ENCODE measurements at regions not wholly inside any gene's neighbourhood (a gene's known extent, or its start where the extent isn't known, plus 50 kb on each side); places are given as distances from the start of the nearest gene placed in this dataset.
A peak's percentile ranks its signal among the peaks of the same experiment; 100 is the strongest.

- H2AFZ ChIP-seq (ENCODE audit: low read depth, low read length) = no peak overlapping the region
- H4K20me1 ChIP-seq (ENCODE audit: insufficient read depth, low read length) = no peaks in the 10 kb centered on the region
- no peak overlapping the region for H3K4me2 ChIP-seq (ENCODE audit: low read length)
- TF ChIP-seq EZH2phosphoT487 (IDR thresholded peaks at IDR 0.05; ENCODE audit: low read depth) = no peak
- no peak for TF ChIP-seq CTCF (IDR thresholded peaks at IDR 0.05; ENCODE audit: low read depth, low read length)
- H3K36me3 ChIP-seq (replicated peaks; ENCODE audit: low read depth, low read length) = no peaks in the 10 kb centered on the region
- H3K27ac ChIP-seq (ENCODE audit: low read length) = no peak overlapping the region
- no peaks in the 10 kb centered on the region for H3K79me2 ChIP-seq (ENCODE audit: low read length)
- peaks cover 6% of the 10 kb centered on the region; the same call in 1 of the 2 replicates for H3K4me1 ChIP-seq (ENCODE audit: low read length)
- H3K27me3 ChIP-seq (ENCODE audit: low read depth, low read length) = peaks cover 29% of the 10 kb centered on the region
- H3K9ac ChIP-seq (ENCODE audit: low read length) = no peak overlapping the region
- no peaks in the 10 kb centered on the region for H3K9me3 ChIP-seq (ENCODE audit: insufficient read depth, low read length)
- no peak overlapping the region for H3K4me3 ChIP-seq (ENCODE audit: low read length)
These were observed 70.4 kb downstream of the TDRD15 start for GRCh38 chr2:21194147-21194546.

GRCh38 chr2:21194858-21195271, 71.1 kb downstream of the TDRD15 start:
- Histone ChIP-seq H4K20me1 (ENCODE audit: insufficient read depth, low read length) (no peaks in the 10 kb centered on the region), H3K9me3 (ENCODE audit: insufficient read depth, low read length) (no peaks in the 10 kb centered on the region), H3K36me3 (replicated peaks; ENCODE audit: low read depth, low read length) (no peaks in the 10 kb centered on the region), H3K27ac (ENCODE audit: low read length) (no peak overlapping the region), H3K4me1 (ENCODE audit: low read length) (peaks cover 8% of the 10 kb centered on the region; the same call in 1 of the 2 replicates), H3K4me3 (ENCODE audit: low read length) (no peak overlapping the region), H3K27me3 (ENCODE audit: low read depth, low read length) (peaks cover 33% of the 10 kb centered on the region), H3K9ac (ENCODE audit: low read length) (no peak overlapping the region), H3K4me2 (ENCODE audit: low read length) (no peak overlapping the region), H3K79me2 (ENCODE audit: low read length) (no peaks in the 10 kb centered on the region), H2AFZ (ENCODE audit: low read depth, low read length) (no peak overlapping the region)
- TF ChIP-seq CTCF (IDR thresholded peaks at IDR 0.05; ENCODE audit: low read depth, low read length) (no peak), EZH2phosphoT487 (IDR thresholded peaks at IDR 0.05; ENCODE audit: low read depth) (no peak)

GRCh38 chr2:21195326-21195725, 71.6 kb downstream of the TDRD15 start:
- Histone ChIP-seq H3K79me2 (ENCODE audit: low read length) (no peaks in the 10 kb centered on the region), H3K4me1 (ENCODE audit: low read length) (peaks cover 8% of the 10 kb centered on the region; the same call in 1 of the 2 replicates), H3K4me2 (ENCODE audit: low read length) (no peak overlapping the region), H3K4me3 (ENCODE audit: low read length) (no peak overlapping the region), H3K36me3 (replicated peaks; ENCODE audit: low read depth, low read length) (no peaks in the 10 kb centered on the region), H4K20me1 (ENCODE audit: insufficient read depth, low read length) (no peaks in the 10 kb centered on the region), H3K9me3 (ENCODE audit: insufficient read depth, low read length) (no peaks in the 10 kb centered on the region), H3K27ac (ENCODE audit: low read length) (no peak overlapping the region), H3K9ac (ENCODE audit: low read length) (no peak overlapping the region), H3K27me3 (ENCODE audit: low read depth, low read length) (peaks cover 33% of the 10 kb centered on the region), H2AFZ (ENCODE audit: low read depth, low read length) (no peak overlapping the region)
- TF ChIP-seq CTCF (IDR thresholded peaks at IDR 0.05; ENCODE audit: low read depth, low read length) = no peak
- TF ChIP-seq EZH2phosphoT487 (IDR thresholded peaks at IDR 0.05; ENCODE audit: low read depth) = no peak

GRCh38 chr2:21198637-21199036, 74.9 kb downstream of the TDRD15 start:
- peaks cover 40% of the 10 kb centered on the region for H3K27me3 ChIP-seq (ENCODE audit: low read depth, low read length)
- no peak overlapping the region for H3K27ac ChIP-seq (ENCODE audit: low read length)
- no peak overlapping the region for H3K9ac ChIP-seq (ENCODE audit: low read length)
- H2AFZ ChIP-seq (ENCODE audit: low read depth, low read length) = no peak overlapping the region
- H3K36me3 ChIP-seq (replicated peaks; ENCODE audit: low read depth, low read length) = no peaks in the 10 kb centered on the region
- H3K4me3 ChIP-seq (ENCODE audit: low read length) = no peak overlapping the region
- no peaks in the 10 kb centered on the region for H4K20me1 ChIP-seq (ENCODE audit: insufficient read depth, low read length)
- TF ChIP-seq EZH2phosphoT487 (IDR thresholded peaks at IDR 0.05; ENCODE audit: low read depth) (peak; percentile 78), CTCF (IDR thresholded peaks at IDR 0.05; ENCODE audit: low read depth, low read length) (no peak)
- H3K4me2 ChIP-seq (ENCODE audit: low read length) = peak overlapping the region; percentile 10; the same call in 1 of the 2 replicates
- no peaks in the 10 kb centered on the region for H3K79me2 ChIP-seq (ENCODE audit: low read length)
- H3K4me1 ChIP-seq (ENCODE audit: low read length) = peaks cover 8% of the 10 kb centered on the region; the same call in 1 of the 2 replicates
- H3K9me3 ChIP-seq (ENCODE audit: insufficient read depth, low read length) = no peaks in the 10 kb centered on the region
